GM12891 (cell line): ENCODE measurements at regions not wholly inside any gene's neighbourhood (a gene's known extent, or its start where the extent isn't known, plus 50 kb on each side); places are given as distances from the start of the nearest gene placed in this dataset.

Experiments used
- DNase-seq: peaks from one replicate; pipeline ENCODE4 v3.0.0; 2011; ENCODE audit warnings: low spot score; ENCODE audit not compliant: insufficient read length
- FAIRE-seq: peaks from 2 replicates; lab custom pipeline; 2011; peaks lifted over from hg19 to GRCh38; lab: Jason Lieb, UNC
- PAX5 ChIP-seq: IDR thresholded peaks from 2 replicates; pipeline ENCODE4 v1.6.1; 2011; ENCODE audit warnings: low read length, moderate library complexity, mild to moderate bottlenecking; ENCODE audit not compliant: insufficient read depth, severe bottlenecking
- POLR2A ChIP-seq: IDR thresholded peaks from 2 replicates; pipeline ENCODE4 v1.6.1; 2011; ENCODE audit warnings: low read depth, low read length, control low read depth
- POLR2AphosphoS5 ChIP-seq: IDR thresholded peaks from 2 replicates; pipeline ENCODE4 v1.6.1; 2011; ENCODE audit warnings: low read depth, low read length, control low read depth
- POU2F2 ChIP-seq: IDR thresholded peaks from 2 replicates; pipeline ENCODE4 v1.6.1; 2011; ENCODE audit warnings: low read depth, mild to moderate bottlenecking, control low read depth, low read length, moderate library complexity
- SPI1 ChIP-seq: IDR thresholded peaks from 2 replicates; pipeline ENCODE4 v1.6.1; 2011; ENCODE audit warnings: low read depth, low read length, control low read depth
- TAF1 ChIP-seq: IDR thresholded peaks from 2 replicates; pipeline ENCODE4 v1.6.1; 2011; ENCODE audit warnings: low read depth, low read length, control low read depth

DNA sequence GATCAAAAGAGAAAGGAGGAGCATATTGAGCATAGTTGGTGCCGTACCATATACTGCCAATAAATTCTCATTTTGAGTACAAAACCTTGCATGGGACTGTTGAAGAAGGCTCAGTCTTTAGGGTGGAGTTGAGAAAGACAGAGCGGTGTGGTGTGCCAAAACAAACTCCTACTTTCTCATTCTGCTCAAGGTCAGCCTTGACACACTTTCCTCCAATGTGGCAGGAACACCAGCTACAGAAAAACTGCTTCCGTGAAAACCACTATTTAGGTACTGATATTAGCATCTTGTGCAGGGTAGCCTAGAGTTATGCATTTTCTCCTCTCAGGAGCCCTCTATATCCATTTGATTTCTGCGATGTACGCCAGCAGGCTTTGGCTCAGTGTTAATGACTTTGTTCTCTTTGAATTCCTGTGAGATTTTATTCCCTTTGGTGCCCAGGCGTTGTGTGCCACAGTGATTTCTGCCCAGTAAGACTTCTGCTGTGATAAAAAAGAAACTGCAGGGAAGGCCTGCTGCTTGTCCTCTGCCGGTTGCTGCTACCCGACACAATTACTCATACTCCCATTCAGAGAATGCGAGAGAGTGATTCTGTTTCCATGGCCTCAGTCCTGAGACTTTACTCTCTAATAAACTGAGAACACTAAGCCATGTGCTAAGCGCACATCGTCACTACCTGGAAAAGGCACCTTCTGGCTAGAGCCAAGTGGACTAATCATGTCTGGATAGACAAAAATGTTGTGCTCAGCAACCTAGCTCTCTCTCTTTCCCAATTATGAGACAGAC, 88.3 kb upstream of the MDM1 start:
- FAIRE-seq = no peak

DNA sequence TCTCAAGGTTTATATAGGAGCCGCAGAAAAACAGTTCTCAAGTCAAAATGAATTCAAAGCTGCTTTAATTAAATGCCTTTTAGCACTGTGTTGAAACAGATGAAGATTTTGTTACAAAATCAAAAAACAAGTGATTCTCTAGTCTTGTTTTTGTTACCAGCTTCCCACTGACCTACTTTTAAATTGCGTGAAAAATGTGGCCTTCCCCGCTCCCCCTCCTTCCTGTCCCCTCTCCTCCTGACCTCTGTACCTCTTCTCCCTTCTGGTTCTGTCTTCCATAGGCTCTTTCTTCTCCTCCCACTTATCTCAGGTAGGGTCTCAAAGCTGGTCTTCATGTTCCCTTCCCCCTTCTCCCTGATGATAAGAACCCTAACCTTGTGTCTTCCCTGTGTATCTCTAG, 90.0 kb upstream of the MDM1 start:
- DNase-seq (no peak), FAIRE-seq (no peak)
- TF ChIP-seq PAX5 (no peak), POU2F2 (no peak), SPI1 (no peak), POLR2AphosphoS5 (no peak), POLR2A (no peak), TAF1 (no peak)

More for the DNA sequence above, 88.3 kb upstream of the MDM1 start:
- TF ChIP-seq PAX5 (no peak), SPI1 (no peak), TAF1 (no peak), POLR2A (no peak), POU2F2 (no peak), POLR2AphosphoS5 (no peak)
- no peak for DNase-seq

DNA sequence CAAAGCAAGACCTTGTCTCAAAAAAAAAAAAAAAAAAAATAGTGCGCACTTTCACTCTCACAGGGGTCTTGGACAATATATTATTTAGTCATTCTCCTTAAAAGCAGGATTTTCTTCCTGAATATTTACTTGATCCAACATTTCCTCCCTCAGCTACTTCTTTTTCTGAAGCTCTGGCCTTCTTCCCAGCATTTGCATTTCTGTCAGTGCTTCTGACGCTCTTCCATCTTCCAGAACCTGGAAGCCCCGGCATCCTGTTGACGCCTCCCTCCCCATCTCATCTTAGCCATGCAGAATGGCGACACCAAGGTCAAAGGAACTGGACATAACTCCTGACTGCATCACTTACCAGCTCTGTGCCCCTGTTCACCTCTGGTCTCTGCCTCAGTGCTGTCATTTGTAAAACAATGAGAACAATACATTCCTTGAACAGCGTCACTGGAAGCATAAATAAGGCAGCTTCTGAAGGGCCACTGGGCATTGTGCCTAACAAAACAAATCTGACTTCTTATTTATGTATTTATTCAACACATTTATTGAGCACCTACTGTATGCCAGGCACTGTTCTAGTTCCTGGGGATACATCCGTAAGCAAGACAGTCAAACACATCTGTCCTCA, 90.9 kb upstream of the MDM1 start:
- no peak for TF ChIP-seq POLR2AphosphoS5
- no peak for TF ChIP-seq POU2F2
- TF ChIP-seq POLR2A = no peak
- TF ChIP-seq PAX5 = no peak
- no peak for TF ChIP-seq TAF1
- TF ChIP-seq SPI1 = no peak
- DNase-seq (no peak), FAIRE-seq (no peak)

DNA sequence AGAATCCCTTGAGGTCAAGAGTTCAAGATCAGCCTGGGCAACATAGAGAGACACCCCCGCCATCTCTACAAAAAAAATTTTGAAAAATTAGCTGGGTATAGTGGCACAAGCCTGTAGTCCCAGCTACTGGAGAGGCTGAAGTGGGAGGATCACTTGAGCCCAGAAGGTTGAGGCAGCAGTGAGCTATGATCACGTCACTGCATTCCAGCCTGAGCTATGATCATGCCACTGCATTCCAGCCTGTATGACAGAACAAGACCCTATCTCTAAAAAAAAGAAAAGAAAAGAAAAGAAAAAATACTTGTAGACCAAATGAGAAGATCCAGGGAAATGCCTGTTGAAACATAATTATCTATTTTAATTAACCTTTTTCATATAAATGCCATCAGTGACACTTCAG, 93.8 kb upstream of the MDM1 start:
- no peak for DNase-seq
- no peak for TF ChIP-seq SPI1
- no peak for TF ChIP-seq PAX5
- no peak for TF ChIP-seq POU2F2
- TF ChIP-seq POLR2A = no peak
- TF ChIP-seq TAF1 = no peak
- no peak for TF ChIP-seq POLR2AphosphoS5
- no peak for FAIRE-seq

DNA sequence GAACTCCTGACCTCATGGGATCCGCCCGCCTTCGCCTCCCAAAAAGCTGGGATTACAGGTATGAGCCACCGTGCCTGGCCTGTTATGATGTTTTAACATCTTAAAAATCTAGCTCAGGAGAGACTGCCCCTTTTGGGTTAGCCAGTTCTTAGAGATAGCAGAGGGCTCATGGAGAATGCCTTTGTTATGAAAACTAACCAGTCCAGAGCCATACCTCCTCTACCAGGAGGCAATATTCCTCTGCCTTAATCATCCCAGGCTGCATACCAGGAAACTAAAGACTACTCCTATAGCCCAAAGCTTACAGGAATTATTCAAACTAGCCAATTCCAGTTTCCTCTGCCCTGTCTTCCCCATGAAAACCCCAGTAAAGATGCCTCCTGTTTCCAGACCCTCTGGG, 96.0 kb upstream of the MDM1 start:
- FAIRE-seq = no peak

DNA sequence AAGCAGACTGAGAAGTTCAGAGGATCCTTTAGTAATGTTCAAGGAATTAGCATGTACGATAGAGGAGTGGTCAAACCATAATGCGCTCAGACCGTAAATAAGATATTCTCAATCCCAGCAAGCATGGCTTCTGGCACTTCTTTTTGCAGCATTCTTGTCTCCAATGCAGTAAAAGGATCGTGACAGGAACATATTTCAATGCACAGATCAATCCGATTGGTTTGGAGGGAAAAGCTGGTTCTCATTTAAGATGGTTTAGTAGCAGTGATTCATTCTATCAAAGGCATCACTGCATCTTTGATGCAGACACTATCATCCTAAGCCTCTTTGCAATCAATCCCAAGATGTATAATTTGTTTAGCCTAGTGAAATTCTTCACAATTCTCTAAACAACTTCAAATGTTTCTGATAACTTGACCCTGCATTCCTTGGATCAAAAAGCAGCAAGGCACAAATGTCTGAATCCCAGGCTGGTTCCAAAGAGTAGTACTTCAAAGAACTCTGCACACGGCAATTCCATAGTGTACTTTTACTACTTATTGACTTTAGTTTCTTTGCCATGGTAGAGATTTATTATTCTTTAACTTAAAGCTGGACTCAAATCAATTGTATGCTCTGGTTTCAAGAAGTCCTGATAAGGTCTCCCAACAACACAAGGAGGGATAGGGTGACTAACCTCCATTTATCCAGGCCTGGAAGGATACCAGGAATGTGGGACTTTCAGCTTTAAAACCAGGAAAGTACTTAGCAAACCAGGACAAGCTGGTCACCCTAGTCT, 96.8 kb upstream of the MDM1 start:
- no peak for FAIRE-seq
- DNase-seq = no peak
- TF ChIP-seq SPI1 (no peak), TAF1 (no peak), POU2F2 (no peak)

More for the DNA sequence above, 96.0 kb upstream of the MDM1 start:
- DNase-seq = no peak
- TF ChIP-seq SPI1 (no peak), TAF1 (no peak), POU2F2 (no peak), PAX5 (no peak), POLR2A (no peak), POLR2AphosphoS5 (no peak)

DNA sequence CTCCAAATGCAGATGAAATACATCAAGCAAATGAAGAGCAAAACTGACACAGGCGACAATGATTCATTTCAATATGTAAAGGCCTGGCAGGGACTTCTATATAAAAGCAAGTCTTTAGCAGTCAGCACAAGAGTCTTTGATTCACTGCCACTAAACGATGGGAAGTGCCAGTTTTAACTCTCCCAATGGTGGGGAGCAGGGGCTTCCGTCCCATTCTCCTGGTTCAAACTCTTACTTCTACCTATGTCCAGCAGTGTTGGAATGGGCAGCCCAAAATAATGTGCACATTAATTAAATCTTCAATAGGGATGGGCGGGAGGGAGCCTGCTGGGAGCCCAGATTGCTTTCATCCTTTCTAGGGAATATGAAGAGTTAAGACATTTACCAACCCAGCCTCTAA, 97.5 kb upstream of the MDM1 start:
- no peak for FAIRE-seq
- TF ChIP-seq POU2F2 (no peak), SPI1 (no peak), PAX5 (no peak), POLR2AphosphoS5 (no peak), TAF1 (no peak)
- DNase-seq = no peak

DNA sequence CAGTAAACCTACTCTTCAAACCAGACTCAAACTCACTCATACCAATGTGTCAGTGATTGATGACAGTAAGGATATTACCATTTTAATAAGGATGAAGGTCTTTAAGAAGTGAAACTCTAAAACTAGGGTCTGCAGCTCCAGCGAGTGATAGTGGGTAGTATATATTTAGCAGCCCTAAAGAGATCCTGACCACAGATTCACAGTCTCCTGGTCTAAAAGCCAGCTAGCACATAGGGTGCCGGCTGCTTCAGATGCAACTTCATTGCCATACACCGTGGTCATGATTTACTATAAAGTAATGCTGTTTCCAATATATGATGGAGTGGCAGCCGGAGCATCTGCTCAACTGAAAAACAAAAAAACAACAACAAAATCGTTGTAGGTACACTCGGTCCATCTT, 99.6 kb upstream of the MDM1 start:
- no peak for FAIRE-seq
- TF ChIP-seq TAF1 (no peak), SPI1 (no peak), POU2F2 (no peak), POLR2A (no peak), PAX5 (no peak), POLR2AphosphoS5 (no peak)
- no peak for DNase-seq

DNA sequence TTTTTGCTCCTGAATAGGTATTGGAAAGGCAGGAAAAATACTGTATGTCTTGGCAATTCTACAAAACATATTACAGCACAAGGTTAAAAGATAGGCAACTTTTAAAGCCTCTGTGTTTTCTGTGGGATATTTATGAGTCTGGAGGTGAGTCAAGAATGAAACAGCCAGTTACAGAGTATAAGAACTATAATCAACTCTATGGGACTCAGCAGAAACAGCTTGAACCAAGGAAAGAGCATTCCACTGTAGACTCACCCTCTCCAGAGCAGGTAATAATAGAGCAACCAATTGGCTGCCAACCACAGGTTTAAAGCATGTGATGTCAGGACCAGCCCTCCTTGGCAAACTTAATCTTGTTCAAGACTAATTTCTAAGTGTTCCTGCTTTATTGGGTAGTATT, 100.5 kb upstream of the MDM1 start:
- no peak for FAIRE-seq
- TF ChIP-seq POU2F2 (no peak), POLR2A (no peak), SPI1 (no peak)
- DNase-seq = no peak
